Muscle layer of duodenum (tissue), 2 donors: ENCODE measurements at regions not wholly inside any gene's neighbourhood (a gene's known extent, or its start where the extent isn't known, plus 50 kb on each side); places are given as distances from the start of the nearest gene placed in this dataset.

ENCODE experiments used
- H3K27ac ChIP-seq: one replicate; pipeline ENCODE4 v1.7.0; 2013; ENCODE audit warnings: mild to moderate bottlenecking, low read length
- H3K27me3 ChIP-seq: one replicate; pipeline ENCODE4 v1.7.0; 2013; ENCODE audit warnings: low read depth, mild to moderate bottlenecking, control low read depth, low read length
- H3K36me3 ChIP-seq, 2 donors: one replicate each; pipeline ENCODE4 v1.7.0; 2013; ENCODE audit warnings: low read length in 2 of 2, control low read depth in 1 of 2, mild to moderate bottlenecking in 1 of 2; ENCODE audit not compliant: insufficient read depth in 2 of 2, control insufficient read depth in 1 of 2
- H3K4me1 ChIP-seq, 2 donors: one replicate each; pipeline ENCODE4 v1.7.0; 2013; ENCODE audit warnings: low read length in 2 of 2, mild to moderate bottlenecking in 2 of 2, control low read depth in 1 of 2, moderate library complexity in 1 of 2; ENCODE audit not compliant: insufficient read depth in 2 of 2, control insufficient read depth in 1 of 2
- H3K4me3 ChIP-seq, 2 donors: one replicate each; pipeline ENCODE4 v1.7.0; 2013; ENCODE audit warnings: low read length in 2 of 2, low read depth in 1 of 2, mild to moderate bottlenecking in 1 of 2
- H3K9me3 ChIP-seq, 2 donors: one replicate each; pipeline ENCODE4 v1.7.0; 2013; ENCODE audit warnings: low read length in 2 of 2, control low read depth in 1 of 2, mild to moderate bottlenecking in 1 of 2; ENCODE audit not compliant: control insufficient read depth in 1 of 2
- donor health status: healthy.

DNA sequence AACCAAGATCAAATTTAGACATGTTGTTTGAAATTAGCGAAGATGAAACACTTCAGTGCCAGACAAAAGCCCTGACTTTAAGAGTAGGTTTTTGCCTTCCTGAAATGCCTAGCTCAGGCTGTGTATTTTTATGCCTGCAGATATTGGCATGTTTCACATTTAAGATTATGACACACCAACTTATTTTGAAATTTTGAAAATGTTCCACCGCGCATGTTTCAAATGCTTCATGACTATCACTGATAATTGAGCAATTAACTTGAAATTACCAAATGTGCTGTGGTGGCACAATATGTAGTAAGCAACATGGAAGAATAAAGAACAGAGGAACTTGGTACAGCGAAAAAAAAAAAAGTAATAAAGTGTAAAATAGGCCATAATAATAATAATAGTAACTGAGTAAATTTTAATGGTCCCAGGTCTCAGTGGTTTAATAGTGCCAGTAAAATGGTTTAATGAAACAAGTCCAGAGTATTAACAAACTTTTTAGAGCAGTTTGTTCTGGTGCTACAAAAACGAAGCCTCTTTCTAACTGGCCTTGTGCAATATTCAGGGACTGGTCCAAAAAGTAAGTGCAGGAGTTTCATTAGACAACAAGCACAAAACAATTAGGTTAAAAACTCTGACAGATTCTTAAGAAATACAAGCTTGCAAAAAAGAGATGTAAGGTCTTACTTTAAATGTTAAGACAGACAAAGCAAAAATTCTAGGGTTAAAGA is 112.5 kb upstream of the SOX6 start:
- H3K4me3 ChIP-seq: no peak overlapping the region
- H3K27ac ChIP-seq: no peak overlapping the region
- H3K36me3 ChIP-seq: no peaks in the 10 kb centered on the region
- H3K4me1 ChIP-seq: no peaks in the 10 kb centered on the region
- H3K9me3 ChIP-seq: no peaks in the 10 kb centered on the region
- H3K27me3 ChIP-seq: no peaks in the 10 kb centered on the region

DNA sequence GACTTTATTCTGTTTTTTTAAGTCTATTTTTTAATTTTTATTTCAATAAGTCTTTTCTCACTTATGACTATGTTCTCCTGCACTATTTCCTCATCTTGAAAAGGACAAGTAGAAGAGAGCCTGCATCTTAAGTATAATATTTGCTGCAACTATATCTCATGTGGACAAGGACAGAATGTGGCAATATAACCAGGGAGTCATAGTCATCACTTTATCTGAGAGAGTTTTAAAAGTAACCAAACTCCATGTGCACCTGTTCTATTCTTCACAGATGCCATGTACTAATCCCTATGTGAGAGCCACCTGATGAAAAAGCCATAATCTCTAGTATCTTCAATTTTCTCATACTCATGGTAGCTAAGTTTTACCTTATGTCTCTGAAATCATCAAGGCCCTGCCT is 104.2 kb upstream of the SOX6 start:
- Histone ChIP-seq H3K4me3 (no peak overlapping the region), H3K27me3 (no peaks in the 10 kb centered on the region), H3K9me3 (no peaks in the 10 kb centered on the region), H3K27ac (no peak overlapping the region), H3K4me1 (no peaks in the 10 kb centered on the region), H3K36me3 (no peaks in the 10 kb centered on the region)

DNA sequence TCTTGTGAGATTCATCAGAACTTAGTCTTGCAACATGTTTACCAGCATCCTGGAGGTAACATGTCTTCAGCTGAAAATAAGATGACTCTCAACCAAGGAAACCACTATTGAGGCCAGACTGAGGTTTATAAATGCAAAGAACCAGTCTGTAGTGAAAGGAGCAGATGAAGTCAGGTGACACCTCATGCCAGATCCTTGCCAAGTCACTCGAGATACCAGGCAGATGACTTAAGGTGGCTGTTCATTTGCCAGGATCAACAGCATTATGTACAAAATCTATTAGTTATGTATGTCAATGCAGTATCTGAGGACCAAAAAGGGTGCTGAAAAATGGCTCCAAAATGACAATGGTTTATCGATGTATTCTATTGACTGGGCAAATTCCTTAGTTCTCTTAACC is 100.0 kb upstream of the SOX6 start:
- no peaks in the 10 kb centered on the region for H3K36me3 ChIP-seq
- H3K4me1 ChIP-seq: no peaks in the 10 kb centered on the region
- H3K4me3 ChIP-seq: no peak overlapping the region
- H3K27me3 ChIP-seq: no peaks in the 10 kb centered on the region
- no peak overlapping the region for H3K27ac ChIP-seq
- no peaks in the 10 kb centered on the region for H3K9me3 ChIP-seq

DNA sequence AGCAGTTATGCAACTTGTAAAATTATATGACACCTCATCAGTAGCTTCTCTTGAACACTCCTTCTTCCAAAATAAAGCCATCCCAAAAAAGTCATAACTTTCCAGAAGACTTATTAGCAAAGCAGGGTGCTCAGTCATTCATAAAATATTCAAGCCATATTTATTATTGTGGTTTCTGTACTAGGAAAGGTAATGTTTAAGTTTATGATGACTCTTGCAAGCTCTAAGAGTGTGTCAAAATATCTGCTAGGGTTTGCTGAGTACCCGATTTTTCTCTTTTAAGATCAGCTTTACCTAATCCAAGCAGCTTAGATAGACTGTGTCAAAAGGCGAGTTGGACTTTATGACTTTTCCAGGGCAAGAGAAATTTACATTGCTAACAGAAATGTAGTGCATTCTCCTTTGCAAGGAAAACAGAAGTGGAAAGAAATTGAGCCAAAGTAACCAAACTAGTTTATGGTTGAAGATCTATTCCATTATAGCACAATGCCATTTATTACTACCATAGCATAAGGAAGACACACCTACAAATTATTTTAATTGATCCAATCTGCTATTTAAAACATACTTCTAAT is 98.0 kb upstream of the SOX6 start:
- H3K27me3 ChIP-seq: no peaks in the 10 kb centered on the region

DNA sequence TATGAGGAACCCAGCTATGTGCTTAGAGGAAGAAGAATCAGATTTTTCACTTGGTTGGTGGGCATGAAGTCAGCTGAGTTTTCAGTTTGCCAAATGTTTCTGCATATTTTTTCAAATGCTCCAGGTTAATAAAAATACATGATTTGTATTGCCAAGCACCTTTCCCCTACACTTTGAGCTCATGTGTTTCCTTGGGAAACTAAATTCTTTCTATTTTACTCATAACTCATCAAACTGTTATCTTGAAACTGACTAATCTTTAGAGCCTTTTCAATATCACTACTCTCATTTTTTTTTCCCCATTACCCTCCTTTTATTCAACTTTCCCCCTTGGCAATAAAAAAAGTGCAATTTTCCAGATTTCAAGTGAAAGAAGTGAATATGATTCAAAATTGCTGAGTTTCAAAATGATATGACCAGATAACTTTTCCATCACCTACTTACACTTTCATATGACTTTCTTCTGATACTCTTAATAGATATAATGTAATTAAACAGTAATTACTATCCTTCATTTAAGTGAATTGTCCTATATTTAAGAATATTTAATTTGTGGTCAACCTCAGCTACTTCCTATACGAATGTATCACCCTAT is 91.9 kb upstream of the SOX6 start:
- no peaks in the 10 kb centered on the region for H3K27me3 ChIP-seq
- H3K4me3 ChIP-seq: no peak overlapping the region
- H3K4me1 ChIP-seq: no peaks in the 10 kb centered on the region
- no peak overlapping the region for H3K27ac ChIP-seq
- no peaks in the 10 kb centered on the region for H3K36me3 ChIP-seq
- no peaks in the 10 kb centered on the region for H3K9me3 ChIP-seq

More for the DNA sequence above, 98.0 kb upstream of the SOX6 start:
- H3K27ac ChIP-seq: no peak overlapping the region
- H3K4me1 ChIP-seq: no peaks in the 10 kb centered on the region
- H3K9me3 ChIP-seq: no peaks in the 10 kb centered on the region
- H3K36me3 ChIP-seq: no peaks in the 10 kb centered on the region
- H3K4me3 ChIP-seq: no peak overlapping the region

DNA sequence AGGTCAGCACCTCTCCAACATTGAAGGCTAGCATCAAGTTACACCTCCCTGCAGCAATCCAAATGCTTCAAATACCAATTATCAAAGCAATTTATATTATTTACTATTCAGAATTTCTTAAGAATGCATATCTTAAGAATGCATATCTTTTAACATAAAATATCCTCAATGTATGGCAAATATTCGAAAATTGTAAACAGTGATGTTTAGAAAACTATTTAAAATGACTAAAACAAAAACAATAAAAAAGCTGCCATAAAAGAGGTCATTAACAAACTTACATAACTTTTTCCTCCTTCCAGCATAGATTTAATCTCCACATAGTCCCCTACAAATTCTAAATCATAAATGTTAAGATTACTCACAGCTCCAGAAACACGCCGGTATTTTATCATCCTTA is 85.1 kb upstream of the SOX6 start:
- Histone ChIP-seq H3K27me3 (no peaks in the 10 kb centered on the region), H3K27ac (no peak overlapping the region), H3K36me3 (no peaks in the 10 kb centered on the region), H3K9me3 (no peaks in the 10 kb centered on the region), H3K4me1 (no peaks in the 10 kb centered on the region), H3K4me3 (no peak overlapping the region)

DNA sequence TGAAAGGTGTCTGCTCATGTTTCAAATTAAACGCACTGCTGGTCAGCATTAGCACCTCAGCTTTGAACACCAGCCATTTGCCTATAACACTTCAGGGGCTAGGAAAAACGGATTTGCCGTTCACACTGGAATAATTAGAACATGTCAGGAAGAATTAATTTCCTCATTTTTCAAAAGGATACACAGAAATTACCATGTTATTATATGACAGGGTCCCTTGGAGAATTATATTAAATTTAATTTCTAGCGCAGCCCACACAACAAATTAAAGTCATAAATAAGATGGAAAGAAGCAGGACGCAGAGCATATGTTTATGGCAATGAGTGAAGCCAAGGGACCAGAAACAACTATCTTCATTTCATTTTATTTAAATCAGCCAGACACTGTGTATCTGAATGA is 83.8 kb upstream of the SOX6 start:
- no peaks in the 10 kb centered on the region for H3K4me1 ChIP-seq
- no peak overlapping the region for H3K4me3 ChIP-seq
- H3K9me3 ChIP-seq: no peaks in the 10 kb centered on the region
- H3K36me3 ChIP-seq: no peaks in the 10 kb centered on the region
- H3K27me3 ChIP-seq: no peaks in the 10 kb centered on the region
- no peak overlapping the region for H3K27ac ChIP-seq

DNA sequence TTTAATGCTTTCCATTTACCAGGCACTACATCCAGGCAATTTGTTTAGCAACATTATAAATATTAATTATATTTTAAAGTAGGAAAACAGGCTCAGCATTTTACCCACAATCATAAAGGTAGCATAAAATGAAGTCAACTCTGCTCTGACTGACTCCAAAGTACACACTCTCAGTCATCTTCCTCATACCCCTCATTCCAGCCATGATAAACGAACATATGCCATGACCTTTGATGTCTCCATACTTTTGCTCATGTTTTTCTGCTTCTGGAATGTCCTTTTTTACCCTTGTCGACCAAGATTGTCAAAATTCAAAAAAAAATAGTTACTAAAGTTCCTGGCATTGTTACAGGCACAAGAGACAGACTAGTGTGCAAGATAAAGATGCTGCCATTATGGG is 77.7 kb upstream of the SOX6 start:
- no peaks in the 10 kb centered on the region for H3K27me3 ChIP-seq
- no peaks in the 10 kb centered on the region for H3K36me3 ChIP-seq
- no peak overlapping the region for H3K27ac ChIP-seq
- no peaks in the 10 kb centered on the region for H3K4me1 ChIP-seq
- H3K9me3 ChIP-seq: no peaks in the 10 kb centered on the region
- H3K4me3 ChIP-seq: no peak overlapping the region

DNA sequence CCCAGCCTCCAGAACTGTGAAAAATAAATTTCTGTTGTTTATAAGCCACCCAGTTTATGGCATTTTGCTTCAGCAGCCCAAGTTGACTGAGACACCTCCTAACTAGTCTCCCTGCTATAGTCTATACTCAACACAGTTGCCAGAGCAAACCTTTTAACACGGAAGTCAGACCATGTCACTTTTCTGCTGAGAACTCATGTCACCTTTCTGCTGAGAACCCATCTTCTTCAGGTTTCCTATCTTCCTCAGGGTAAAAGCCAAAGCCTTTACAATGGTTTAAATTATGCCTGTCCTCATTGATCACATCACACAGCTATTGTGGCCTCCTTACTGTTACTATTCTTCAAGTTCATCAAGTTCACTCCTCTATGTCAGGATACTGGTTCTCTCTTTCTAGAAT is 74.3 kb upstream of the SOX6 start:
- H3K27ac ChIP-seq: no peak overlapping the region
- no peak overlapping the region for H3K4me3 ChIP-seq
- H3K36me3 ChIP-seq: no peaks in the 10 kb centered on the region
- H3K27me3 ChIP-seq: no peaks in the 10 kb centered on the region
- H3K4me1 ChIP-seq: no peaks in the 10 kb centered on the region
- H3K9me3 ChIP-seq: no peaks in the 10 kb centered on the region

DNA sequence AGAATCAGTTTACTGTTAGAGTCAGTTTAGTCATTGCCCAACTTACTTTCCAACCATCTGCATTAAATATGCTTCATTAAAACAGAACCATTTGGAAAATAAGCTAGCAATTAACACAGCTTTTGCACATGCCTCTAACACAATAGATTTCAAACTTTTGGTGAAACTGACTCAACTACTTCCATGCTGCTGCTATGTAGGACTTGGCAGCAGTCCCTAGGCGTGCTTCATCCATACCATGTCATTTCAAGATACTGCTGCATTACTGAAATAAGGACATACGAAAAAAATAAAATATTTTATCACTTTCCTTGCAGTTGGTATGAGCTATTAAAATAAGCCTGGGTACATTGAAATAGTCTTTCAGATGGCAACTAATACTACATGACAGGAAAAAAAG is 65.5 kb upstream of the SOX6 start:
- Histone ChIP-seq H3K4me3 (no peak overlapping the region), H3K9me3 (no peaks in the 10 kb centered on the region), H3K4me1 (no peaks in the 10 kb centered on the region), H3K36me3 (no peaks in the 10 kb centered on the region), H3K27me3 (no peaks in the 10 kb centered on the region), H3K27ac (no peak overlapping the region)

DNA sequence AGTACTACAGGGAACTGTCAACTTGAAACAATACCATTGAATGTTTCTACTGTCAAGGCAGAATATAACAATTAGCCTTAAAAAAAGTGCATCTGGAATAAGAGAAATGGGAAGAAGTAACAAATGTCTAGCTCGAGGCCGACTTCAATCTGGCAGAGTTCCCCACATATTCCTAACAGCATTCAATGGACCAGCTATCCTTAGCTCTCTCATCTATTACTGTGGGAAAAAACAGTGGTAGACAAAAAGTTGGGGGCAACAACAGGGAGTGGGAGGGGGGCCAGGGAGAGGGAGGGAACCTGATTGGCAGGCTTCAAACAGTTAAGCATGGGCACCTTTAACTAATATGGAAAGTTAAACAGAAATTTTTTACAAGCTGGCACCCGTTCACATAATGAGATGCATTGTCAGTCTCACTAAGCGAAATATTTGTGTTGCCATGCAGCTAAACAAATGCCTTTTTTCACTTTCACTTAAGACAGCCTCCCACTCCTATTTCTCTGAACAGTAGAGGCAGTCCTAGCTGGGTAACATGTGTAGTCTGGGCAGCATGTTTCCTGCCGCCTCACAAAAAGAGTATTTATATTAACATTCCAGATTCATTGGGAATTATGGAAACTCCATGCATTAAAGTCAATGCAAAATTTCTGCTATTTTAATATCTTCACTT is 62.2 kb upstream of the SOX6 start:
- Histone ChIP-seq H3K27me3 (no peaks in the 10 kb centered on the region), H3K4me1 (no peaks in the 10 kb centered on the region), H3K27ac (no peak overlapping the region), H3K36me3 (no peaks in the 10 kb centered on the region), H3K4me3 (no peak overlapping the region), H3K9me3 (no peaks in the 10 kb centered on the region)
